Tibial nerve (tissue), 4 donors: ENCODE measurements at regions not wholly inside any gene's neighbourhood (a gene's known extent, or its start where the extent isn't known, plus 50 kb on each side); places are given as distances from the start of the nearest gene placed in this dataset. TPM values are rescaled to one million over a fixed set of nuclear protein-coding genes. Genes with fewer than 3 reads are reported as not detected.
"Not testable (repeated sequence)": the region's sequence is repeated elsewhere in the genome, so short reads cannot be mapped to it uniquely, and the experiment has no call there.

Source experiments
- DNase-seq, 2 donors: peaks; one replicate each; pipeline ENCODE4 v3.0.0-alpha.2; 2019; ENCODE audit warnings: low spot score in 2 of 2
- H3K27ac ChIP-seq, 4 donors: fragments of 200-600 bp; sonication (generic) in 3 of 4; one replicate each; pipeline ENCODE4 v1.5.1; 2017 to 2019; ENCODE audit warnings: mild to moderate bottlenecking in 1 of 4
- H3K27me3 ChIP-seq, 2 donors: fragments of 200-600 bp; sonication (generic) in 1 of 2; one replicate each; pipeline versions ENCODE4 v1.5.1 to v1.6.0; 2017 to 2019
- H3K36me3 ChIP-seq, 3 donors: fragments of 200-600 bp; sonication (generic); one replicate each; pipeline ENCODE4 v1.5.1; 2018 to 2019
- H3K4me1 ChIP-seq, 4 donors: fragments of 200-600 bp; sonication (generic) in 3 of 4; one replicate each; pipeline ENCODE4 v1.5.1; 2017 to 2019
- H3K4me3 ChIP-seq, 4 donors: fragments of 200-600 bp; sonication (generic) in 3 of 4; one replicate each; pipeline ENCODE4 v1.5.1; 2017 to 2019; ENCODE audit warnings: mild to moderate bottlenecking in 1 of 4, moderate library complexity in 1 of 4
- H3K9me3 ChIP-seq, 4 donors: fragments of 200-600 bp; sonication (generic) in 3 of 4; one replicate each; pipeline ENCODE4 v1.5.1; 2017 to 2019
- WGBS, 2 donors: methylation state at CpG; one replicate each; pipeline ENCODE4 v1.1.5; 2018; 5-methylcytosine and 5-hydroxymethylcytosine counted together
- small RNA-seq: library from RNA; depleted of rRNA; stranded (forward); fragments of <200 nt; gene quantifications from one replicate; pipeline ENCODE3, GENCODE V24; 2016

GRCh38 chr15:22282794-22283533 lies 175.7 kb upstream of the GOLGA6L22 start:
- not testable (repeated sequence) for H3K36me3 ChIP-seq, H3K4me1 ChIP-seq, H3K9me3 ChIP-seq, H3K27me3 ChIP-seq, H3K27ac ChIP-seq, H3K4me3 ChIP-seq, DNase-seq
- 60% methylated on average over 13 of the region's 13 CpGs for whole genome bisulfite sequencing, 2 donors

- WGBS, 2 donors = 76 to 85% methylated on average over 3 of the region's 3 CpGs
- H3K27ac ChIP-seq, H3K27me3 ChIP-seq, H3K4me3 ChIP-seq, DNase-seq, H3K4me1 ChIP-seq, H3K9me3 ChIP-seq, H3K36me3 ChIP-seq: not testable (repeated sequence)
Measured at GRCh38 chr15:22284795-22285420, 173.8 kb upstream of the GOLGA6L22 start.

GRCh38 chr15:22291054-22291453 lies 167.6 kb upstream of the GOLGA6L22 start:
- not testable (repeated sequence) for DNase-seq, H3K27me3 ChIP-seq, H3K9me3 ChIP-seq, H3K36me3 ChIP-seq, H3K27ac ChIP-seq, H3K4me3 ChIP-seq, H3K4me1 ChIP-seq
- WGBS, 2 donors = 68 to 70% methylated on average over 4 of the region's 4 CpGs

GRCh38 chr15:22303112-22303511 lies 155.6 kb upstream of the GOLGA6L22 start:
- H3K4me1 ChIP-seq, DNase-seq, H3K36me3 ChIP-seq, H3K9me3 ChIP-seq, H3K4me3 ChIP-seq, H3K27ac ChIP-seq, H3K27me3 ChIP-seq: not testable (repeated sequence)
- WGBS, 2 donors = no CpG with 5 or more reads among the region's 1 CpG

Small RNAs in the stretch of these regions (small RNA-seq; reads per million reads assigned to genes)
- not detected for gene MIR1268A
